ENCODE measurements at regions not wholly inside any gene's neighbourhood (a gene's known extent, or its start where the extent isn't known, plus 50 kb on each side); places are given as distances from the start of the nearest gene placed in this dataset.

DNA sequence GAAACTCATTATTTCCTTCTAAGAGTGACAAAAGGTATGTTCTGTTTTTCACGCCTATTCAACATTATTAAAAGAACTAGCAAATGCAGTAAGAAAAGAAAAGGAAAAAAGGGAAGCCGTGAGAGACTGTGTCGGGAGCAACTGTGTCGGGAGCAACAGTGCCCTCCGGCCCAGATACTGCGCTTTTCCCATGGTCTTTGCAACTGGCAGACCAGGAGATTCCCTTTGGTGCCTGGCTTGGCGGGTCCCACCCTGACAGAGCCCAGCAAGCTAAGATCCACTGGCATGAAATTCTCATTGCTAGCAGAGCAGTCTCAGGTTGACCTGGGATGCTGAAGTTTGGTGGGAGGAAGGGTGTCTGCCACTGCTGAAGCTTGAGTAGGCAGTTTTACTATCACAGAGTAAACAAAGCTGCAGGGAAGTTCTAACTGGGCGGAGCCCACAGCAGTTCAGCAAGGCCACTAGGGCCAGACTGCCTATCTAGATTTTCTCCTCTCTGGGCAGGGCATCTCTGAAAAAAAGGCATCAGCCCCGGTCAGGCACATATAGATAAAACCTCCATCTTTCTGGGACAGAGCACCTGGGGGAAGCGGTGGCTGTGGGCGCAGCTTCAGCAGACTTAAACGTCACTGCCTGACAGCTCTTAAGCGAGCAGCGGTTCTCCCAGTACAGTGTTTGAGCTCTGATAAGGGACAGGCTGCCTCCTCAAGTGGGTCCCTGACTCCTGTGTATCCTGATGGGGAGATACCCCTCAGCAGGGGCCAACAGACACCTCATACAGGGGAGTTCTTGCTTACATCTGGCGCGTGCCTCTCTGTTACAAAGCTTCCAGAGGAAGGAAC, 1237.4 kb upstream of the CDH18 start:
- TF ChIP-seq, protein P1, sequence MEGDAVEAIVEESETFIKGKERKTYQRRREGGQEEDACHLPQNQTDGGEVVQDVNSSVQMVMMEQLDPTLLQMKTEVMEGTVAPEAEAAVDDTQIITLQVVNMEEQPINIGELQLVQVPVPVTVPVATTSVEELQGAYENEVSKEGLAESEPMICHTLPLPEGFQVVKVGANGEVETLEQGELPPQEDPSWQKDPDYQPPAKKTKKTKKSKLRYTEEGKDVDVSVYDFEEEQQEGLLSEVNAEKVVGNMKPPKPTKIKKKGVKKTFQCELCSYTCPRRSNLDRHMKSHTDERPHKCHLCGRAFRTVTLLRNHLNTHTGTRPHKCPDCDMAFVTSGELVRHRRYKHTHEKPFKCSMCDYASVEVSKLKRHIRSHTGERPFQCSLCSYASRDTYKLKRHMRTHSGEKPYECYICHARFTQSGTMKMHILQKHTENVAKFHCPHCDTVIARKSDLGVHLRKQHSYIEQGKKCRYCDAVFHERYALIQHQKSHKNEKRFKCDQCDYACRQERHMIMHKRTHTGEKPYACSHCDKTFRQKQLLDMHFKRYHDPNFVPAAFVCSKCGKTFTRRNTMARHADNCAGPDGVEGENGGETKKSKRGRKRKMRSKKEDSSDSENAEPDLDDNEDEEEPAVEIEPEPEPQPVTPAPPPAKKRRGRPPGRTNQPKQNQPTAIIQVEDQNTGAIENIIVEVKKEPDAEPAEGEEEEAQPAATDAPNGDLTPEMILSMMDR (IDR thresholded peaks at IDR 0.05; ENCODE audit: insufficient read depth, low read length): no peak
- TF ChIP-seq POLR2AphosphoS5 (IDR thresholded peaks at IDR 0.05; ENCODE audit: low read depth) (no peak), SPI1 (IDR thresholded peaks at IDR 0.05; ENCODE audit: borderline replicate concordance, low read depth) (no peak)
- TF ChIP-seq, protein P2, sequence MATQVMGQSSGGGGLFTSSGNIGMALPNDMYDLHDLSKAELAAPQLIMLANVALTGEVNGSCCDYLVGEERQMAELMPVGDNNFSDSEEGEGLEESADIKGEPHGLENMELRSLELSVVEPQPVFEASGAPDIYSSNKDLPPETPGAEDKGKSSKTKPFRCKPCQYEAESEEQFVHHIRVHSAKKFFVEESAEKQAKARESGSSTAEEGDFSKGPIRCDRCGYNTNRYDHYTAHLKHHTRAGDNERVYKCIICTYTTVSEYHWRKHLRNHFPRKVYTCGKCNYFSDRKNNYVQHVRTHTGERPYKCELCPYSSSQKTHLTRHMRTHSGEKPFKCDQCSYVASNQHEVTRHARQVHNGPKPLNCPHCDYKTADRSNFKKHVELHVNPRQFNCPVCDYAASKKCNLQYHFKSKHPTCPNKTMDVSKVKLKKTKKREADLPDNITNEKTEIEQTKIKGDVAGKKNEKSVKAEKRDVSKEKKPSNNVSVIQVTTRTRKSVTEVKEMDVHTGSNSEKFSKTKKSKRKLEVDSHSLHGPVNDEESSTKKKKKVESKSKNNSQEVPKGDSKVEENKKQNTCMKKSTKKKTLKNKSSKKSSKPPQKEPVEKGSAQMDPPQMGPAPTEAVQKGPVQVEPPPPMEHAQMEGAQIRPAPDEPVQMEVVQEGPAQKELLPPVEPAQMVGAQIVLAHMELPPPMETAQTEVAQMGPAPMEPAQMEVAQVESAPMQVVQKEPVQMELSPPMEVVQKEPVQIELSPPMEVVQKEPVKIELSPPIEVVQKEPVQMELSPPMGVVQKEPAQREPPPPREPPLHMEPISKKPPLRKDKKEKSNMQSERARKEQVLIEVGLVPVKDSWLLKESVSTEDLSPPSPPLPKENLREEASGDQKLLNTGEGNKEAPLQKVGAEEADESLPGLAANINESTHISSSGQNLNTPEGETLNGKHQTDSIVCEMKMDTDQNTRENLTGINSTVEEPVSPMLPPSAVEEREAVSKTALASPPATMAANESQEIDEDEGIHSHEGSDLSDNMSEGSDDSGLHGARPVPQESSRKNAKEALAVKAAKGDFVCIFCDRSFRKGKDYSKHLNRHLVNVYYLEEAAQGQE (IDR thresholded peaks at IDR 0.05; ENCODE audit: insufficient replicate concordance, low read depth): no peak
